HG02798 (cell line): ENCODE measurements at regions not wholly inside any gene's neighbourhood (a gene's known extent, or its start where the extent isn't known, plus 50 kb on each side); places are given as distances from the start of the nearest gene placed in this dataset.
"Not testable (repeated sequence)": the region's sequence is repeated elsewhere in the genome, so short reads cannot be mapped to it uniquely, and the experiment has no call there.

Source experiments
- ATAC-seq: cut with Tn5 transposase; IDR thresholded peaks from one replicate; pipeline ENCODE4 v1.9.1; 2021; ENCODE audit warnings: mild to moderate bottlenecking; ENCODE audit not compliant: unreplicated experiment, poor library complexity

DNA sequence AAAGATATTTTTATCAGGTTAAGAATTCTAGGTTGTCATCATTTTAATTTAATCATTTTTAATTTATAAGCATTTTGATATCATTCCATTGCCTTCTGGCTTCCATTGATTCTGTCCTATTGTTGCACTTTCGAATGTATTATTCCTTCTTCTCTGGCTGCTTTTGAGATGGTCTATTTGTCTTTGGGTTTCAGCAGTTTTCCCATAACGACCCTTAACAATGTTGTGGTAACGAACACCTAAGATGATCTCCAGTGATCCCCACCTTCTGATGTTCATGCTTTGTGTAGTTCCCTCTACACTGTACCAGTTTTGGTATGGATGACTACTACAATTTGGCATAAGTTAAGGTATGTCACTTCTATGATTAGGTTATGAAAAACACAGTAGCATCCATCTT lies 59.9 kb downstream of the MINAR1 start:
- no peak for ATAC-seq

DNA sequence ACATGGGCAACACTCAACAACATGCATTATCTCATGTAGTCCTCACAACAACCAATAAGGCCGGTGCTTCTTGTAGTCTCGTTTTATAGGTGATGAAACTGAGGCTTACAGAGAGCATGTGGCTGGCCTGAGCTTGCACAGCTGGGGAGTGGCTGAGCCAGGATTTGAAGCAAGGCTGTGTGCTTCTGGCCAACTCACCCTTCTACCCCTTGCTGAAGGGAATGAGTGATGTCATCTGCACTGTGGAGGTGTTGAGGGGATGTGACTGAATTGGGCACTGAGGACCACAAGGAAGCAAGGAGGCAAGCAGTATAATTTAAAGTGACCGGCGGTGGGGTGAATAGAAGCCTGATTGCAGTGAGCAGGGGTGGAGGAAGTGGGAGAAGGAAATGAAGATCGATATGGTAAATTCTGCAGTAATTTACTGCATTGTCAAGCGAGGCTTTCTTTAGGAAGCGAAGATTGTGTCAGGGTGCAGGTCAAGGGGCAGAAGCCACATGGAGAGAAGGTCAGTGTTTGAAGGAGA lies 62.3 kb downstream of the MINAR1 start:
- no peak for ATAC-seq

GRCh38 chr15:79494963-79495755 lies 63.0 kb downstream of the MINAR1 start:
- ATAC-seq, result no peak

DNA sequence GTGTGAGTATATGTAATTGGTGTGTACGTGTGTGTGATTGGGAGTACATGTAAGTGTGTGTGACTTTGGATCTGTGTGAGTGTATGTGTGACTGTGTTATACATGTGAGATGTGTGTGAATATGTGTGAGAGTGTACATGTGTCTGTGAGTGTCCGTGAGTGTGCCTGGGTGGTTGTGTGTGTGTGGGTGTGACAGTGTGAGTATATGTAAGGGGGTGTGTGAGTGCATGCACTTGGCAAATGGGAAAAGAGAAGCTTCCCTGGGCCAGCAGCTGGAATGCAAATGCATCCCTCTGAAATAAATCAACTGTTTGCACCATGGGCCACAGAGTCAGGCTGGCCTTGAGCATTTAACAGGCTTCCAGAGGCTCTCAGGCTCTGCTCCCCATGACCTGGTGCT lies 63.6 kb downstream of the MINAR1 start:
- no peak for ATAC-seq

- ATAC-seq, result no peak
Measured at GRCh38 chr15:79496838-79497237, 64.7 kb downstream of the MINAR1 start.

DNA sequence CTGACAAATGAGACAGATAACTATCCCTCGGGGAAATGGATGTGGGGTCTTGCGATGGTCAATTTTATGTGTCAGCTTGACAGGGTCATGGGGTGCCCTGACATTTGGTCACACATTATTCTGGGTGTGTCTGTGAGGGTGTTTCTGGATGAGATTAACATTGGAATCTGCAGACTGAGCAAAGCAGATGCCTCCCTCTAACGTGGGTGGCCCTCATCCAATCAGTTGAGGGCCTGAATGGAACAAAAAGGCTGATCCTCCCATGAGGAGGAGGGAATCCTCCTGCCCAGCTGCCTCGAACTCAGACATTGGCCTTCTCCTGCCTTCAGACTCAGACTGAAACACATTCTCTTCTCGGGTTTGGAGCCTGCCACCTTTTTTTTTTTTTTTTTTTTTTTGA lies 69.0 kb downstream of the MINAR1 start:
- ATAC-seq, result no peak

GRCh38 chr15:79505956-79506355 lies 73.8 kb downstream of the MINAR1 start:
- ATAC-seq, result no peak

DNA sequence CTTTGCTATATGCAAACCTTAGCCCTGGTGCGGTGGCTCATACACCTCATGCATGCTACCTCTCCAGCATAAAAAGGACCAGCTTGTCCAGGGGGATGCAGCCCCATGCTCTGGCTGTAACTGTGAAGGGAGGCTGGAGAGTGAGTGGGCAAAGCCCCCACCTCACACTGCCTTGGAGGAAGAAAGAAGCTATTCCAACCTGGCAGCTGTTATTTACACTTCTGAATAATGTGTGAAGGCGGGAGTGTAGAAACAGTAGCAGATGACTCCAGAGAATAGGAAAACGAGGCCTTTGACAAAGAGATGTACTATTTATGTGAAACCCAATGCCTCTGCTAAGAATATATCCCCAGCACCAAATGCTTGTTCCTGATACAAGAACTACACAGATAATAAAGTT lies 80.7 kb downstream of the MINAR1 start:
- not testable (repeated sequence) for ATAC-seq

DNA sequence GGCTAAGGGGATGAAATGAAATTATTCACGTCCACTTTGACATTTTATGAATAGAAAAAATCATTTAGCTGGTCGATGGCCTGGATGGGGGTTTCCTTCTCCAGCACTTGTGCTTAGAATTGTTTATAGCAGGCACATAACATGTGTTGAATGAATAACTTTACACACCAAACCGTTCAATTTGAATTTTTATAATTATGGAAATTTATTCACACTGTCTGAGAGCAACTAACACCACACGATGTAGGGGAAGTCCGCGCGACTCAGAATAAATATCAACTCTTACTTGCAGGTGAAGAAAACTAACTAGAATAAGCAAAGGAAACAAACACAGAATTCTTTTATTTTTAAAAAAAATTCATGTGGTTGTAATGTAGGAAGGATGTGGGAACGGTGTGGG lies 81.3 kb downstream of the MINAR1 start:
- ATAC-seq, result no peak

- no peak for ATAC-seq
Measured at GRCh38 chr15:79513940-79514339, 81.8 kb downstream of the MINAR1 start.

GRCh38 chr15:79515300-79516027 lies 83.3 kb downstream of the MINAR1 start:
- no peak for ATAC-seq

DNA sequence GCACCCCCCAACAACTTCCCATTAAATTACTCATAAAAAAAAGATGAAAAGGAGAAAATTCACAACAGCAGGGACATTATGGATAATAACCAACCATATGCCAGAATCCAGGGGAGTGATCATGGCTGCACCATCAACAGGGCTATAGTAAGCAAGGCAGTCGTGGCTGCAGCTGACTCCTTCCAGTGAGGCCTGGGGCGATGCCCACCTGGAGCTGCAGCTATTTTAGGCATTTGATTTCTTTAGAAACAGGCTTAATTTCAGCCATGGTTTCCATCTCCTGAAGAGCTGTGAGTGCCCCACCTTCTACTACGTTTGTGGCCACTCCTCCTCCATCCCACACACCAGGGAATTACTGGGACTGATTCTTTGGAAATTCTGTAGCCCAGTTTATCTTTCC lies 84.0 kb downstream of the MINAR1 start:
- no peak for ATAC-seq

GRCh38 chr15:79516646-79517045 lies 84.5 kb downstream of the MINAR1 start:
- ATAC-seq, result no peak

GRCh38 chr15:79519628-79520027 lies 87.5 kb downstream of the MINAR1 start:
- ATAC-seq, result no peak

DNA sequence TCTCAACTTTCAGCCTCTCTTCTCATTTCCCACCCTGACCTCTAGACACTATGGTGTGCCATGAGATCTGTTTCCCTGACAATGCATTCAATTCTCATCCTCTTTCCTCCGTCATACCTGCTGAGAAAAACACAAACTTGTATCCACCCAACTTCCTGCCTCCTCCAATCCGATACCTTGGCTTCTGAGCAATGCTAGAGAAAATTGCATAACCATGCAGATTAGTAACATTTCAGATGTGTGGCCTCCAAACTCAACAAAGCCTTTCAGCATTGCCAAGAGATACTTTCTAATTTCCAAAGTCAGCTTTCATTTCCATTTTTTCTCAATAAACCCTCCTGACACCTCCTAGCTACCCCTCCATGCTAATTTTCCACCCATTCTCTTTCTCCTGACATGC lies 88.5 kb downstream of the MINAR1 start:
- no peak for ATAC-seq

DNA sequence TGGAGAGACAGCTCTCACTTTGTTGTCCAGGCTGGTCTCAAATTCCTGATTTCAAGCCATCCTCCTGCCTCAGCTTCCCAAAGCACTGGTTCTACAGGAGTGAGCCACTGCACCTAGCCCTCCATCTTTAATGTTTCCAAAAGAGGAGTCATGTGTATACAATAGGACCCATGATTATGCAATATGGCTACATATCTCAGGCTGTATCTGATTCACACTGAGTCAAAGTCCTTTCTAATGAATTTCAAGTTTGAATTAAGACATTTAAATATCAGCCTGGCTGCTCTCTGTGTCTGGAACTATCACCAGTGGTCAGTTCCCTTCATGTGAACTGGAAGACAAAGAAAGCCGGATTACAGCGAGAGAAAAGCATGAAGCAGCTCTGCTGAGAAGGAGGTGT lies 90.5 kb downstream of the MINAR1 start:
- no peak for ATAC-seq

DNA sequence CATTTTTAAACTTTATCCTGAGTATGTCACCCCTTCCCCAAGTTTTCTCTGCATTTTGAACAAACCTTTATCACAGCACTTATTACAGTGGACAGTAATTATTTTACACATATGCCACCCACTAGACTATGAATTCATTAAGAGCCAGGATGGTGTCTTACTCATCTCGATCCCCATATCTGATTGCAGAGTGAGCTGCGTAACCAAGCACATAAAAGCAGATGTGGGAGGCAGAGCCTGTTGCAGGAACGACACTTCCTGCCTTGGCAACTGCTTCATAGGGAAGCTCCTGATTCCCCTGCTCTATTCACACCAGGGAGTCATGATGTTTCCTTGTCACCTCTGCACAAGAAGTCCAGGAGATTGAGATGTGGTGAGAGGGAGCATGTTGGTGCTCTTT lies 91.1 kb downstream of the MINAR1 start:
- no peak for ATAC-seq

GRCh38 chr15:79524531-79524930 lies 92.4 kb downstream of the MINAR1 start:
- ATAC-seq, result no peak

DNA sequence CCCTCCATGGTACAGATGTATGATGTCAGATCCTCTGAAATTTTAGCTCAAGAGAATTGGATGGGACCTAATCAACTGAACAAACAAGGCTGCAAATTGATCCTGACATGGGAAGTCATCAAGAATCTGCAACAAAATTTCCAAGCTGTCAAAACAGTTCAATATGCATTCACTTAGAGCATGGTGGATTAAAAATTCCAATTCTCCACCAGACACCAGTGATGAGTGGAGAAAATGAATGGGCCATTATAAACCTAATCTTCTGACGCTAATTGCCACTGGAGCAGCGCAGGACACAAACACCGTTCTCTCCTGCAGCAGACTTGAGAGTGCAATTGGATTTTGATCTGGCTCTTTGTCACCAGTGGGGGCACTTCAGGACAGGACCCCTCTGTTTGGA lies 94.2 kb downstream of the MINAR1 start:
- ATAC-seq, result no peak

GRCh38 chr15:79527821-79528220 lies 95.7 kb downstream of the MINAR1 start:
- no peak for ATAC-seq

GRCh38 chr15:79529157-79529785 lies 97.1 kb downstream of the MINAR1 start:
- no peak for ATAC-seq
